ENCODE measurements at regions not wholly inside any gene's neighbourhood (a gene's known extent, or its start where the extent isn't known, plus 50 kb on each side); places are given as distances from the start of the nearest gene placed in this dataset.

- intact Hi-C loops (cut with DNase I) = no loop called here
- DNase-seq = no peak
These were observed 433.3 kb downstream of the SH3GL2 start for GRCh38 chr9:18012170-18012569.

- peak in 36 of 42 donors; percentile 3 to 73 (median 36) for DNase-seq
- intact Hi-C loops (cut with DNase I) = no loop called here
These were observed 435.7 kb downstream of the SH3GL2 start for GRCh38 chr9:18014556-18014955.

- no peak for DNase-seq
- intact Hi-C loops (cut with DNase I) = no loop called here
These were observed 436.2 kb downstream of the SH3GL2 start for GRCh38 chr9:18015116-18015515.

- no peak for DNase-seq
- intact Hi-C loops (cut with DNase I) = no loop called here
These were observed 438.3 kb downstream of the SH3GL2 start for GRCh38 chr9:18017136-18017535.

- intact Hi-C loops (cut with DNase I) = no loop called here
- DNase-seq = no peak
These were observed 439.4 kb downstream of the SH3GL2 start for GRCh38 chr9:18018221-18018620.

- intact Hi-C loops (cut with DNase I) = no loop called here
- no peak for DNase-seq
These were observed 439.8 kb downstream of the SH3GL2 start for GRCh38 chr9:18018661-18019060.

GRCh38 chr9:18020121-18020745, 441.4 kb downstream of the SH3GL2 start:
- intact Hi-C loops (cut with DNase I) = no loop called here
- no peak for DNase-seq

GRCh38 chr9:18022642-18023041, 443.8 kb downstream of the SH3GL2 start:
- intact Hi-C loops (cut with DNase I) = no loop called here
- no peak for DNase-seq

GRCh38 chr9:18023332-18023731, 444.5 kb downstream of the SH3GL2 start:
- intact Hi-C loops (cut with DNase I) = no loop called here
- DNase-seq = no peak

- intact Hi-C loops (cut with DNase I) = no loop called here
These were observed 441.3 kb upstream of the ADAMTSL1 start for GRCh38 chr9:18032636-18033035.

GRCh38 chr9:18036422-18037187, 437.3 kb upstream of the ADAMTSL1 start:
- DNase-seq = no peak
- intact Hi-C loops (cut with DNase I) = no loop called here

More at GRCh38 chr9:18032636-18033035, 441.3 kb upstream of the ADAMTSL1 start:
- no peak for DNase-seq

- intact Hi-C loops (cut with DNase I) = no loop called here
- no peak for DNase-seq
These were observed 436.0 kb upstream of the ADAMTSL1 start for GRCh38 chr9:18037981-18038380.

GRCh38 chr9:18040327-18040726, 433.6 kb upstream of the ADAMTSL1 start:
- no peak for DNase-seq
- intact Hi-C loops (cut with DNase I) = no loop called here

GRCh38 chr9:18043978-18044377, 430.0 kb upstream of the ADAMTSL1 start:
- intact Hi-C loops (cut with DNase I) = no loop called here
- no peak for DNase-seq

- intact Hi-C loops (cut with DNase I) = no loop called here
- no peak for DNase-seq
These were observed 428.6 kb upstream of the ADAMTSL1 start for GRCh38 chr9:18045326-18045725.

- DNase-seq = no peak
- intact Hi-C loops (cut with DNase I) = no loop called here
These were observed 427.9 kb upstream of the ADAMTSL1 start for GRCh38 chr9:18046068-18046467.

- no peak for DNase-seq
- intact Hi-C loops (cut with DNase I) = no loop called here
These were observed 422.3 kb upstream of the ADAMTSL1 start for GRCh38 chr9:18051638-18052037.

- intact Hi-C loops (cut with DNase I) = no loop called here
- no peak for DNase-seq
These were observed 421.9 kb upstream of the ADAMTSL1 start for GRCh38 chr9:18052060-18052459.

- intact Hi-C loops (cut with DNase I) = no loop called here
- DNase-seq = no peak
These were observed 417.5 kb upstream of the ADAMTSL1 start for GRCh38 chr9:18056269-18056992.

GRCh38 chr9:18056993-18057369, 417.0 kb upstream of the ADAMTSL1 start:
- DNase-seq = no peak
- intact Hi-C loops (cut with DNase I) = no loop called here

Data from head of caudate nucleus (tissue), 42 donors.